Stomach (tissue), 8 donors: ENCODE measurements at regions not wholly inside any gene's neighbourhood (a gene's known extent, or its start where the extent isn't known, plus 50 kb on each side); places are given as distances from the start of the nearest gene placed in this dataset.

ENCODE experiments used
- DNase-seq, 2 donors: peaks; one replicate each; pipeline versions ENCODE4 v3.0.0 to v3.0.0-alpha.2; 2013 to 2019
- H3K27ac ChIP-seq, 5 donors: fragments of 200-600 bp in 4 of 5; sonication (generic) in 4 of 5; one replicate each; pipeline ENCODE4 v1.5.1; 2013 to 2019; ENCODE audit warnings: mild to moderate bottlenecking in 1 of 5, moderate library complexity in 1 of 5
- H3K27me3 ChIP-seq, 3 donors: fragments of 200-600 bp; sonication (generic); one replicate each; pipeline ENCODE4 v1.5.1; 2017 to 2019; ENCODE audit warnings: mixed run types in 1 of 3
- H3K36me3 ChIP-seq, 4 donors: fragments of 200-600 bp; sonication (generic); 1 replicate in 3 of 4; 2 replicates in 1 of 4; pipeline ENCODE4 v1.5.1; 2016 to 2019
- H3K4me1 ChIP-seq, 4 donors: fragments of 200-600 bp; sonication (generic); one replicate each; pipeline ENCODE4 v1.5.1; 2016 to 2019
- H3K4me3 ChIP-seq, 4 donors: fragments of 200-600 bp; sonication (generic) in 3 of 4; one replicate each; pipeline ENCODE4 v1.5.1; 2016 to 2019; ENCODE audit warnings: mild to moderate bottlenecking in 1 of 4
- H3K9me3 ChIP-seq, 4 donors: fragments of 200-600 bp; sonication (generic); one replicate each; pipeline ENCODE4 v1.5.1; 2016 to 2019
- CTCF ChIP-seq, 7 experiments: fragments of 450-650 bp in 4 of 7; fragments of 200-600 bp in 3 of 7; sonication (generic) in 3 of 7; IDR thresholded peaks; one replicate each; pipeline ENCODE4 v1.5.1; 2016 to 2019; ENCODE audit warnings: antibody characterized with exemption in 7 of 7, control low read depth in 2 of 7, mild to moderate bottlenecking in 1 of 7
- EP300 ChIP-seq: sonication (generic); formaldehyde crosslinking; IDR thresholded peaks from one replicate; pipeline ENCODE4 v1.6.1; 2017; ENCODE audit warnings: antibody characterized with exemption
- POLR2A ChIP-seq, 4 donors: fragments of 450-650 bp; IDR thresholded peaks; one replicate each; pipeline ENCODE4 v1.6.1; 2016; ENCODE audit warnings: antibody characterized with exemption in 4 of 4, control low read depth in 2 of 4, mild to moderate bottlenecking in 1 of 4, moderate library complexity in 1 of 4
- POLR2AphosphoS5 ChIP-seq, 3 donors: sonication (generic); formaldehyde crosslinking; IDR thresholded peaks; one replicate each; pipeline ENCODE4 v1.6.1; 2016; ENCODE audit warnings: antibody characterized with exemption in 3 of 3
- WGBS, 5 donors: extraction: QIAGEN DNeasy Blood & Tissue Kit in 3 of 5; methylation state at CpG; one replicate each; pipeline versions ENCODE4 v1.1.5 to v1.1.7; 2013 to 2018; 5-methylcytosine and 5-hydroxymethylcytosine counted together
- intact Hi-C: fragments of 100-400 bp; cut with DNase I; formaldehyde crosslinking; loops from one replicate; pipeline ENCODE4 v1.15.1; 2023; ENCODE audit warnings: low total_unique reads
- donor health status: healthy with polysubstance abuse.
- donor health status: Bipolar disorder and iron deficiency.
- donor health status: healthy.

DNA sequence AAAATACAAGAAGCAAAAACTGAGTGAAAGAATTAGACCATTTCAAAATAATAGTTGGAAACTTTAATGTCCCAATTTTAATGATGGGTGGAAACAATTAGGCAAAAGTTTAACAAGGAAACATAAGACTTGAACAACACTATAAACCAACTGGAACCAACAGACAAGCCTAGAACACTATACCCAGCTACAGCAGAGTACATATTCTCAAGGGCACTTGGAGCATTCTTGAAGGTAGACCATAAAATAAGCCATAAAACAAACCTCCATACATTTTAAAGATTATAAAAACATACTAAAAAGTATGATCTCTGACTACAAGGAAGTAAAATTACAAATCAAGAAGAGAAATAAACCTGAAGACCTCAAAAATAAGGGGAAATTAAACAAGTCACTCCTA lies 616.7 kb downstream of the SUCLG1 start:
- TF ChIP-seq CTCF (IDR thresholded peaks at IDR 0.05) (no peak), POLR2AphosphoS5 (IDR thresholded peaks at IDR 0.05) (no peak), POLR2A (IDR thresholded peaks at IDR 0.05) (no peak), EP300 (no peak)
- no peak overlapping the region for H3K4me3 ChIP-seq
- no peaks in the 10 kb centered on the region for H3K36me3 ChIP-seq
- no peaks in the 10 kb centered on the region for H3K9me3 ChIP-seq
- no peaks in the 10 kb centered on the region for H3K27me3 ChIP-seq
- no peak overlapping the region for H3K27ac ChIP-seq
- intact Hi-C loops, result no loop called here
- no peaks in the 10 kb centered on the region for H3K4me1 ChIP-seq
- DNase-seq, result no peak

DNA sequence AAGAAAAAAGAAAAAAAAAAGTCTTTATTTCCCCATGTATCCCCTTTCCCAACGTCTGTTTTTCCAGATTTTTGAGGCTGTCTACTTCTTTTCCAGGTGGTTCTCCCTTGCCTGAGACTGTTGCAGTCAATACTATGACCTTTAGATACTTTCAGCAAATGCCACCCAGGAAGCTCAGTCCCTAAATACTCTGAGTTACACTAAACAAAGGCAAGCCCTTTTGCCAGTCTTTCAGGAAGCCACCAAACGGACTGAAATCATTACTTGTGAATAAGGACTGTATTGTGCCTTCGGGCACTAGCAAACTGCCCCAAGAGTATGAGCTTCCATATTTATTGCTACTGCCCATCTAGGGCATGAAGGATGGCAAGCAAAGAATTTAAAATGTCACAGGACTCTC lies 621.3 kb downstream of the SUCLG1 start:
- Histone ChIP-seq H3K36me3 (no peaks in the 10 kb centered on the region), H3K9me3 (no peaks in the 10 kb centered on the region), H3K4me1 (no peaks in the 10 kb centered on the region), H3K4me3 (no peak overlapping the region), H3K27me3 (no peaks in the 10 kb centered on the region), H3K27ac (no peak overlapping the region)
- intact Hi-C loops, result no loop called here
- TF ChIP-seq POLR2A (IDR thresholded peaks at IDR 0.05) (no peak), CTCF (IDR thresholded peaks at IDR 0.05) (no peak), EP300 (no peak), POLR2AphosphoS5 (IDR thresholded peaks at IDR 0.05) (no peak)
- no peak for DNase-seq
- WGBS, 5 donors, result 42 to 65% (median 52%) methylated on average over 3 of the region's 3 CpGs

- intact Hi-C loops, result no loop called here
- Histone ChIP-seq H3K9me3 (no peaks in the 10 kb centered on the region), H3K4me3 (no peak overlapping the region), H3K27me3 (no peaks in the 10 kb centered on the region), H3K4me1 (no peaks in the 10 kb centered on the region), H3K27ac (no peak overlapping the region), H3K36me3 (no peaks in the 10 kb centered on the region)
- 92 to 98% (median 94%) methylated on average over 2 of the region's 2 CpGs for WGBS, 5 donors
- no peak for DNase-seq
- TF ChIP-seq POLR2A (IDR thresholded peaks at IDR 0.05), result no peak
These were observed 631.5 kb downstream of the SUCLG1 start for GRCh38 chr2:83827618-83828017.

GRCh38 chr2:83826577-83826976 lies 632.5 kb downstream of the SUCLG1 start:
- H3K4me3 ChIP-seq, result no peak overlapping the region
- no peaks in the 10 kb centered on the region for H3K27me3 ChIP-seq
- TF ChIP-seq POLR2A (IDR thresholded peaks at IDR 0.05), result no peak
- H3K36me3 ChIP-seq, result no peaks in the 10 kb centered on the region
- no peaks in the 10 kb centered on the region for H3K9me3 ChIP-seq
- WGBS, 5 donors, result 78 to 94% (median 87%) methylated on average over 5 of the region's 5 CpGs
- no peak overlapping the region for H3K27ac ChIP-seq
- intact Hi-C loops, result no loop called here
- DNase-seq, result no peak
- no peaks in the 10 kb centered on the region for H3K4me1 ChIP-seq

DNA sequence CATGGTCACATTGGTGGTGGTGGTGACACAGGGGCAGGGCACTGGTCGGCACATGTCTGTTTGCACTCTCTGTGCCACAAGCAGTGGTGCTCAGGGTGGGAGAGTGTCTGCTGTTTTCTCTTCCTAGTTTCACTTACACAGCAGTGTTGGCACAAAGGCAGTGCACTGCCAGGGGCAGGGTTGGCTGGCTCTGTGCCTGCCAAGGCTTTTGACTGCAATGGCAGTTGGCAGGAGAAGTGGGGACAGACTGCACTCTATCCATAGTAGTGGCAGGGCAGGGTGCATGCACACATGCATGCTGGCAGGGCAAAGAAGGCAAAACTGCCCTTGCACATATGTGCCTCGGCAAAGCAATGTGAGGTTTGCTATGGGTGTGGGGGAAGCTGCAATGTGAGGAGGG lies 635.9 kb downstream of the SUCLG1 start:
- 36 to 73% (median 62%) methylated on average over 2 of the region's 2 CpGs for WGBS, 5 donors
- no peak overlapping the region for H3K4me3 ChIP-seq
- no peaks in the 10 kb centered on the region for H3K9me3 ChIP-seq
- no peaks in the 10 kb centered on the region for H3K4me1 ChIP-seq
- intact Hi-C loops, result no loop called here
- peak in 1 of 2 donors; percentile 42 for DNase-seq
- no peaks in the 10 kb centered on the region for H3K27me3 ChIP-seq
- no peak for TF ChIP-seq EP300
- no peak for TF ChIP-seq POLR2AphosphoS5 (IDR thresholded peaks at IDR 0.05)
- TF ChIP-seq CTCF (IDR thresholded peaks at IDR 0.05), result no peak
- no peak for TF ChIP-seq POLR2A (IDR thresholded peaks at IDR 0.05)
- no peak overlapping the region for H3K27ac ChIP-seq
- H3K36me3 ChIP-seq, result no peaks in the 10 kb centered on the region

- Histone ChIP-seq H3K9me3 (no peaks in the 10 kb centered on the region), H3K36me3 (no peaks in the 10 kb centered on the region), H3K27ac (no peak overlapping the region), H3K4me1 (no peaks in the 10 kb centered on the region), H3K4me3 (no peak overlapping the region), H3K27me3 (no peaks in the 10 kb centered on the region)
- TF ChIP-seq EP300 (no peak), POLR2AphosphoS5 (IDR thresholded peaks at IDR 0.05) (no peak), CTCF (IDR thresholded peaks at IDR 0.05) (no peak), POLR2A (IDR thresholded peaks at IDR 0.05) (no peak)
- intact Hi-C loops, result no loop called here
- 29 to 39% (median 35%) methylated on average over 3 of the region's 3 CpGs for WGBS, 5 donors
- DNase-seq, result no peak
These were observed 641.6 kb downstream of the SUCLG1 start for GRCh38 chr2:83817511-83817910.
